NCI-H510A (cell line): ENCODE measurements at regions not wholly inside any gene's neighbourhood (a gene's known extent, or its start where the extent isn't known, plus 50 kb on each side); places are given as distances from the start of the nearest gene placed in this dataset.
"Not testable (repeated sequence)": the region's sequence is repeated elsewhere in the genome, so short reads cannot be mapped to it uniquely, and the experiment has no call there.

Experiments
- DNase-seq: peaks from one replicate; lab custom pipeline; 2025; lab: John Stamatoyannopoulos, UW

- no peak for DNase-seq
These were observed 402.4 kb upstream of the PTGER4 start for GRCh38 chr5:40277161-40277906.

- no peak for DNase-seq
These were observed 403.2 kb upstream of the PTGER4 start for GRCh38 chr5:40276426-40277102.

GRCh38 chr5:40274568-40274967 is 405.1 kb upstream of the PTGER4 start:
- no peak for DNase-seq

GRCh38 chr5:40273936-40274335 is 405.8 kb upstream of the PTGER4 start:
- no peak for DNase-seq

- no peak for DNase-seq
These were observed 408.2 kb upstream of the PTGER4 start for GRCh38 chr5:40271476-40271875.

- no peak for DNase-seq
These were observed 409.4 kb upstream of the PTGER4 start for GRCh38 chr5:40270274-40270845.

- DNase-seq, result no peak
These were observed 411.6 kb upstream of the PTGER4 start for GRCh38 chr5:40268088-40268487.

- no peak for DNase-seq
These were observed 412.8 kb upstream of the PTGER4 start for GRCh38 chr5:40266952-40267351.

- DNase-seq, result no peak
These were observed 417.7 kb upstream of the PTGER4 start for GRCh38 chr5:40261984-40262383.

GRCh38 chr5:40260361-40260760 is 419.4 kb upstream of the PTGER4 start:
- DNase-seq, result no peak

GRCh38 chr5:40258222-40258621 is 421.5 kb upstream of the PTGER4 start:
- no peak for DNase-seq

GRCh38 chr5:40240671-40241070 is 439.0 kb upstream of the PTGER4 start:
- DNase-seq, result no peak

- no peak for DNase-seq
These were observed 439.6 kb upstream of the PTGER4 start for GRCh38 chr5:40240111-40240510.

- no peak for DNase-seq
These were observed 441.5 kb upstream of the PTGER4 start for GRCh38 chr5:40238066-40238745.

GRCh38 chr5:40235471-40236400 is 444.0 kb upstream of the PTGER4 start:
- no peak for DNase-seq

- DNase-seq, result no peak
These were observed 446.4 kb upstream of the PTGER4 start for GRCh38 chr5:40233268-40233667.

GRCh38 chr5:40227931-40228330 is 451.8 kb upstream of the PTGER4 start:
- no peak for DNase-seq

GRCh38 chr5:40227366-40227765 is 452.3 kb upstream of the PTGER4 start:
- DNase-seq, result no peak

- DNase-seq, result no peak
These were observed 452.8 kb upstream of the PTGER4 start for GRCh38 chr5:40226906-40227305.

- DNase-seq, result not testable (repeated sequence)
These were observed 454.6 kb upstream of the PTGER4 start for GRCh38 chr5:40225147-40225546.

- no peak for DNase-seq
These were observed 455.3 kb upstream of the PTGER4 start for GRCh38 chr5:40224421-40224820.
